ENCODE measurements at regions not wholly inside any gene's neighbourhood (a gene's known extent, or its start where the extent isn't known, plus 50 kb on each side); places are given as distances from the start of the nearest gene placed in this dataset.

- no peak for DNase-seq
These were observed 306.2 kb upstream of the ADAMTSL1 start for GRCh38 chr9:18167733-18168132.

- no peak for DNase-seq
These were observed 300.0 kb upstream of the ADAMTSL1 start for GRCh38 chr9:18173923-18174322.

- no peak for DNase-seq
These were observed 291.3 kb upstream of the ADAMTSL1 start for GRCh38 chr9:18182636-18183035.

GRCh38 chr9:18183974-18184373 is 290.0 kb upstream of the ADAMTSL1 start:
- DNase-seq = no peak

- no peak for DNase-seq
These were observed 289.6 kb upstream of the ADAMTSL1 start for GRCh38 chr9:18184401-18184800.

GRCh38 chr9:18185196-18185595 is 288.8 kb upstream of the ADAMTSL1 start:
- DNase-seq = no peak

- no peak for DNase-seq
These were observed 285.0 kb upstream of the ADAMTSL1 start for GRCh38 chr9:18188971-18189370.

GRCh38 chr9:18189871-18190670 is 283.9 kb upstream of the ADAMTSL1 start:
- no peak for DNase-seq

- no peak for DNase-seq
These were observed 283.1 kb upstream of the ADAMTSL1 start for GRCh38 chr9:18190671-18191374.

GRCh38 chr9:18194316-18194715 is 279.6 kb upstream of the ADAMTSL1 start:
- DNase-seq = no peak

- DNase-seq = no peak
These were observed 278.7 kb upstream of the ADAMTSL1 start for GRCh38 chr9:18195223-18195622.

- no peak for DNase-seq
These were observed 271.0 kb upstream of the ADAMTSL1 start for GRCh38 chr9:18202924-18203323.

- no peak for DNase-seq
These were observed 266.2 kb upstream of the ADAMTSL1 start for GRCh38 chr9:18207735-18208134.

- no peak for DNase-seq
These were observed 265.5 kb upstream of the ADAMTSL1 start for GRCh38 chr9:18208166-18209059.

GRCh38 chr9:18215626-18216025 is 258.3 kb upstream of the ADAMTSL1 start:
- no peak for DNase-seq

GRCh38 chr9:18216376-18216775 is 257.6 kb upstream of the ADAMTSL1 start:
- no peak for DNase-seq

GRCh38 chr9:18228101-18228500 is 245.9 kb upstream of the ADAMTSL1 start:
- DNase-seq = no peak

- no peak for DNase-seq
These were observed 243.8 kb upstream of the ADAMTSL1 start for GRCh38 chr9:18229992-18230676.

GRCh38 chr9:18233311-18233710 is 240.6 kb upstream of the ADAMTSL1 start:
- DNase-seq = no peak

- DNase-seq = no peak
These were observed 240.0 kb upstream of the ADAMTSL1 start for GRCh38 chr9:18233776-18234445.

GRCh38 chr9:18235181-18235908 is 238.6 kb upstream of the ADAMTSL1 start:
- DNase-seq = no peak
